HG03175 (cell line): ENCODE measurements at regions not wholly inside any gene's neighbourhood (a gene's known extent, or its start where the extent isn't known, plus 50 kb on each side); places are given as distances from the start of the nearest gene placed in this dataset.
"Not testable (repeated sequence)": the region's sequence is repeated elsewhere in the genome, so short reads cannot be mapped to it uniquely, and the experiment has no call there.

Experiments
- ATAC-seq: cut with Tn5 transposase; IDR thresholded peaks from one replicate; pipeline ENCODE4 v1.9.1; 2021; ENCODE audit warnings: mild to moderate bottlenecking, moderate library complexity; ENCODE audit not compliant: unreplicated experiment

- ATAC-seq = no peak
These were observed 647.8 kb upstream of the ACO1 start for GRCh38 chr9:31736581-31737179.

GRCh38 chr9:31740705-31741104, 643.7 kb upstream of the ACO1 start:
- no peak for ATAC-seq

- ATAC-seq = no peak
These were observed 639.9 kb upstream of the ACO1 start for GRCh38 chr9:31744589-31744988.

- no peak for ATAC-seq
These were observed 639.0 kb upstream of the ACO1 start for GRCh38 chr9:31745468-31745867.

- ATAC-seq = no peak
These were observed 638.6 kb upstream of the ACO1 start for GRCh38 chr9:31745886-31746285.

- ATAC-seq = no peak
These were observed 630.7 kb upstream of the ACO1 start for GRCh38 chr9:31753756-31754155.

GRCh38 chr9:31759703-31760102, 624.7 kb upstream of the ACO1 start:
- no peak for ATAC-seq

- ATAC-seq = not testable (repeated sequence)
These were observed 610.4 kb upstream of the ACO1 start for GRCh38 chr9:31774021-31774420.

- no peak for ATAC-seq
These were observed 609.9 kb upstream of the ACO1 start for GRCh38 chr9:31774571-31774970.

GRCh38 chr9:31776471-31776870, 608.0 kb upstream of the ACO1 start:
- no peak for ATAC-seq

GRCh38 chr9:31783491-31783890, 601.0 kb upstream of the ACO1 start:
- ATAC-seq = no peak

GRCh38 chr9:31790720-31791119, 593.7 kb upstream of the ACO1 start:
- ATAC-seq = no peak

GRCh38 chr9:31799953-31800609, 584.4 kb upstream of the ACO1 start:
- ATAC-seq = no peak

- ATAC-seq = no peak
These were observed 576.7 kb upstream of the ACO1 start for GRCh38 chr9:31807574-31808256.

GRCh38 chr9:31808766-31809165, 575.7 kb upstream of the ACO1 start:
- ATAC-seq = no peak

- ATAC-seq = no peak
These were observed 564.0 kb upstream of the ACO1 start for GRCh38 chr9:31820426-31820825.

- ATAC-seq = no peak
These were observed 562.9 kb upstream of the ACO1 start for GRCh38 chr9:31821583-31821982.

- no peak for ATAC-seq
These were observed 561.1 kb upstream of the ACO1 start for GRCh38 chr9:31823365-31823764.

- no peak for ATAC-seq
These were observed 559.6 kb upstream of the ACO1 start for GRCh38 chr9:31824860-31825259.

GRCh38 chr9:31837211-31837610, 547.2 kb upstream of the ACO1 start:
- ATAC-seq = no peak

- no peak for ATAC-seq
These were observed 545.2 kb upstream of the ACO1 start for GRCh38 chr9:31839273-31839672.

- no peak for ATAC-seq
These were observed 543.7 kb upstream of the ACO1 start for GRCh38 chr9:31840702-31841101.
